NCI-H510A (cell line): ENCODE measurements at regions not wholly inside any gene's neighbourhood (a gene's known extent, or its start where the extent isn't known, plus 50 kb on each side); places are given as distances from the start of the nearest gene placed in this dataset.
A peak's percentile ranks its signal among the peaks of the same experiment; 100 is the strongest.

ENCODE experiments used
- DNase-seq: peaks from one replicate; lab custom pipeline; 2025; lab: John Stamatoyannopoulos, UW

GRCh38 chr1:216818284-216818683, 95.1 kb upstream of the ESRRG start:
- no peak for DNase-seq

DNA sequence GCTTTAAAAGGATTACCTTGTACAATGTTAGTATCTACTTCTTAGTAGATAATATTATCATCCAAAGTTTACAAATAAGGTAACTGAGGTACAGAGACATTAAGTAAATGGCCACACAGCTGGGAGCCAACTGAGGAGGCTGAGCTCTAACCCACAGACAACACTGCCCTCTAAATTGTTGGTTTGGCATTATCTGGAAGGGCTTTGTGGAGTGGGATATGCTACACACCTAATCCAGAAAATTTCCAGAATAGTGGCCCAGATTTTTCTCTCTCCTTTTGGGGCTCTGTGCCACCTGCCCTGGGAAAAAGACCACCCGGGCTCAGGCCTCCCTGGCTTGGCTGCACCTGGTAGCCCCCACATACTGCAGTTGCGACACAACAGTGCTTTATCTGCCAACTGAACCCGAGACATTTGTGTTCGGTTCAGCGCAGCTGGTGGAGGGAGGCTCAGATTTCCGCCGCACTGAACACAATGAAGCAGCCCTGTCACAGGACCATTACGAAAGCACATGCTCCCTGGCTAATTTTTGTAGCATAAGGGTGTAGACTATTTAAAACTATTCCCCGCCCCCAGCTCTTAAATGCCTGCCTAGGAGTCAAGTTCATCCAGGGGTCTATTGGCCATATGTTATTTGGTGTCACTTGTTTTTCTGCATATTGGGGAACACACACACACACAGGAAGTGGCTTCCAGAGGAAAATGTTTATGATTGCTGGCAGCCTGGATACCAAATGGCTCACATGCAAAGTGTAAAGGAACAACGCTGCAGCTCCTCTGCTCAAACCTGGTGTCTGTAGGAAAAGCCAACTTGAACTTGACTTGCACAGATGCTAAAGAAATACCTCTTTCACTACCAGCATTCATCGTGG, 92.3 kb upstream of the ESRRG start:
- DNase-seq, result peak; percentile 10

- DNase-seq, result no peak
Measured at GRCh38 chr1:216814576-216815259, 91.5 kb upstream of the ESRRG start.

DNA sequence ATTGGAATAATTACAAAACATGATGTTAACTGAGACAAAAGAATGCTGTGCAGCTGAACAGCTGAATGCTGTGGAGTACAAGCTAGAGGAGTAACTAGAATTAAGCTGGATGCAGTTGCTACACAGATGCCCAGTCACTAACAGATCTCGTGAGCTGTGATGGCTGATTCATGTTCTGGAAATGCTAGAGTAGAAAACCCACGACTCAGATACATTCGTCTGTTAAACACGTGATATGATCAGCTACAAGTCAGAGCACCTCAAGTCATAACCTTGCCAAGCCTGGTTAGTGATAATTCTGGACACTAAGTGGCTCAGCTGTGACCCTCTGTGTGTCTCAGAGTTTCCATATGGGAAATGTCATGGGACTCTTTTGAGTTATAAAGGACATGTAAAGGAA, 89.7 kb upstream of the ESRRG start:
- no peak for DNase-seq

GRCh38 chr1:216809649-216810048, 86.4 kb upstream of the ESRRG start:
- DNase-seq, result no peak

DNA sequence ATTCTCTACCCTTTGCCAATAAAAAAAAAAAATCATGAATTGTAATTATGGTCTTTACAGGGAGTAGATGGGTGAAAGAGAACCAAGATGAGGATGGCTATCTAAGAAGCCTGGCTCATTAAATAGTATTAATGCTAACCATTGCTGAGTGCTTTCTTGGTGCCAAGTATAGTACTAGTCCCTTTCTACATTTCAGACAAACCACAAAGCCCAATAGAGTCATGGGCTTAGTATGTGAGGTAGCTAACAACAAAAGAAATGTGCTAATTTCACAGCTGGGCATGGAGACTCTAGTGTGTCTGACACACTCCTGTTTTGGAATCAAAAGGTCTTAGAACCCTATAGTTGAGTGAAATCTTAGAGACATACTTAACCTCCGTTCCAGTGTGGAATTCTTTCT, 84.5 kb upstream of the ESRRG start:
- no peak for DNase-seq

DNA sequence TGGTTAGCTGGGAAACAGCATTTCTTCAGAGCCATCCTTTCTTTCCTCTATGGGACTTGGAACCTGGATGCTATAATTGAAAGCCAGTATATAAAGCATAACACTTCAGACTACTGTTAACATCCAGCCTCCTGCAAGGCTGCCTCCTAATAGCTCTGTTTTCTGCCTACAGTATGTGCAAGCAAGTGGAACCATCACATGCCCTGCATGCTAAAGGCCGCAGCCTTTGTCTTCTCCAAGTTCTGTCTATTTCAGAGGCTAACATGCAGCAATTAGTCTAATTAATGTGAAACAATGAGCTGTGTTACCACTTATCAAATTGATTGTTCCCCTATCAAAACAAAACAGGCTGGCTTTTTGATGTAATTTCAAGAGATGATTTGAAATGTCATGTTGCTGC, 82.7 kb upstream of the ESRRG start:
- no peak for DNase-seq

DNA sequence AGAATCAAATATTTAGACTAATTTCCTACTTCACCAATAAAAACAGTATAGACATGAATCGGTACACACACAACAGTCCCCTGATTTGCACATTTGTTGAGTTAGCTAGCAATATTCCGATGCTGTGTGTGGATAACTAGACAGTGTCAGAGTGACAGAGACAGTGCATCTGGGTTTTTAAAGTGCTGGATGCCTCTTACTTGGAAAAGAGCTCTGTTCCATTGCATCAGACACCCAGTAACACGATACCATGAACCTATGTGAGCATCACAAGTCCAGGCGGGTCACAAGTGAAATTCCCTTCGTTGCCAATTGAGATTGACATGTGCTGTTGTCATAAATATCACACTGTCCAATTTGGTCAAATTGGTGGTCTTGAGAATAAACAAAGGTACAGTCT, 82.0 kb upstream of the ESRRG start:
- DNase-seq, result no peak

DNA sequence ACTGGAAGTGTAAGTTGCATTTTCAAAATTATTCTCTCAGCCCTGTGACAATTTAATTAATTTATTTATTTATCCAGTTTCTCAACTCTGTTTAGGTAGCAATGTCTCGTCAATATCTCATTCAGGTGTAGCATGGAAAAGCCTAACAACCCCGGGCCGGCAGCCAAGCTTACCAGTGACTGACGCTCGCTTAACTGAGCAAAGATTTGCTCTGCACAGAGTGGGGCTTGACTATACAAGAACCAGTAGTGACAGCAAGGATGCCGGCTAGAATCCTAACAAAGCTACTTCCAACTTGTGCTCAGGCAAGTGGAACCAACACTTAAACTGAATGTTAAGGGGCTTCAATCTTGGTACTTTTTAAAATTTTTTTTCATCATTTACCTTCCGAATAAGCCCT, 80.9 kb upstream of the ESRRG start:
- no peak for DNase-seq

- DNase-seq, result no peak
Measured at GRCh38 chr1:216794586-216794985, 71.4 kb upstream of the ESRRG start.

GRCh38 chr1:216793973-216794372, 70.7 kb upstream of the ESRRG start:
- no peak for DNase-seq

- no peak for DNase-seq
Measured at GRCh38 chr1:216793303-216793702, 70.1 kb upstream of the ESRRG start.

- no peak for DNase-seq
Measured at GRCh38 chr1:216788671-216789070, 65.4 kb upstream of the ESRRG start.

- no peak for DNase-seq
Measured at GRCh38 chr1:216785737-216786136, 62.5 kb upstream of the ESRRG start.

DNA sequence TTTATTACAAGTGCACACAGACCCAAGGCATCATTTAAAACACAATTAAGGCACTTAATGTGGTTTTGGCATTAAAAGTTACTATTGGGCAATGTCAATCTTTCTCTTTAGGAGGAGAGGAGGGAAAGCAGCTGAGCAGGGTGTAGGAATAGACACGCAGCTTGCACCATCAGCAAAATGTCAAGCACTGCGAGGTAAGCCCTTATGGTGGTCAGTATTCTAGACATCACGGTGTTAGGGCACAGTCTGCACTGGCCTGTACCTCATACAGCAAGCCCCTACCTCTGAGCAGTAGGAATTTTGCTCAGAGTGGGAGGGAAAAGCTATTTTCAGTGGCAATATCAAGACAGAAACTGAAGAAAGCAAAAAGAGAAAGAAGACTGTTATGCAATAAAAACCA, 62.0 kb upstream of the ESRRG start:
- DNase-seq, result no peak

GRCh38 chr1:216779686-216780085, 56.5 kb upstream of the ESRRG start:
- DNase-seq, result no peak

- DNase-seq, result no peak
Measured at GRCh38 chr1:216778737-216779136, 55.5 kb upstream of the ESRRG start.

DNA sequence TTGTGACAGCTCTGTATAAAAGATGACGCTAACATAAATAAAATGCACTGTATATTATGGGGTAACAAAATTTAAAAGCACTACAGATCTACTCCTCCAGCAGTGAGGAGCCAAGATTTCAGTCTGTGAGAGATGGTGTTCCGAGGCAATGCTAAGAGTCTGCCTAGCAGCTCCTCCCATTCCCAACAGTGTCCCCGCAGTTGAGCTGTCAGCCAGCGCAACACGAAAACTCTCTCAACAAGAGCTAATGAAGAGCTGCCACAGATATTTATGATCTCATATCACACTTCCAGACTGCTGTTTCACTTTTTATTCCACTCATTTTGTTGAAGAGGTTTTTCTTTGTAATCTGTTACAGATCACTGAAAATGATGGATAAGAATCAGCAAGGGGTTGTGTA, 53.9 kb upstream of the ESRRG start:
- no peak for DNase-seq
